C4-2B (cell line): ENCODE measurements at regions not wholly inside any gene's neighbourhood (a gene's known extent, or its start where the extent isn't known, plus 50 kb on each side); places are given as distances from the start of the nearest gene placed in this dataset.

Experiments used
- H3K27ac ChIP-seq: fragments of 450-650 bp; 2 replicates; pipeline ENCODE4 v1.5.1; 2017
- ZFX ChIP-seq: fragments of 450-650 bp; IDR thresholded peaks from 2 replicates; pipeline ENCODE4 v1.6.1; 2017
- TF ChIP-seq, protein P1 (sequence below): fragments of 450-650 bp; conservative IDR thresholded peaks from 2 replicates; pipeline ENCODE4 v1.5.1; 2017; ENCODE audit warnings: mild to moderate bottlenecking

DNA sequence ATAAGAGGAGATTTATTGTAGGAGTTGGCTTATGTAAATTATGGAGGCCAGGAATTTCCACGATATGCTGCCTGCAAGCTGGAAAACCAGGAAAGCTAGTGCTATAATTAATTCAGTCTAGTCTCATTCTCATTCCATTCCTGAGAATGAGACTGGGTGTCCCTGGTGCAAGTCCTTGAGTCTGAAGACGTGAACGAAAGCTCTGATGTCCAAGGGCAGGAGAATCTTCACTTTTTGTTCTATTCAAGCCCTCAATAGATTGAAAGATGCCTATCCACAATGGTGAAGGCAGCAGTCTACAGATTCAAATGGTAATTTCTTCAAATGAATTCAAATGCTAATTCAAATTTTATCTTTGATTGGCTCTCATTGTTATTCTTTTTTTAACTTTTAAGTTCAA, 851.1 kb upstream of the MGAT4C start:
- no peak overlapping the region for H3K27ac ChIP-seq
- TF ChIP-seq ZFX = no peak
- TF ChIP-seq, protein P1, sequence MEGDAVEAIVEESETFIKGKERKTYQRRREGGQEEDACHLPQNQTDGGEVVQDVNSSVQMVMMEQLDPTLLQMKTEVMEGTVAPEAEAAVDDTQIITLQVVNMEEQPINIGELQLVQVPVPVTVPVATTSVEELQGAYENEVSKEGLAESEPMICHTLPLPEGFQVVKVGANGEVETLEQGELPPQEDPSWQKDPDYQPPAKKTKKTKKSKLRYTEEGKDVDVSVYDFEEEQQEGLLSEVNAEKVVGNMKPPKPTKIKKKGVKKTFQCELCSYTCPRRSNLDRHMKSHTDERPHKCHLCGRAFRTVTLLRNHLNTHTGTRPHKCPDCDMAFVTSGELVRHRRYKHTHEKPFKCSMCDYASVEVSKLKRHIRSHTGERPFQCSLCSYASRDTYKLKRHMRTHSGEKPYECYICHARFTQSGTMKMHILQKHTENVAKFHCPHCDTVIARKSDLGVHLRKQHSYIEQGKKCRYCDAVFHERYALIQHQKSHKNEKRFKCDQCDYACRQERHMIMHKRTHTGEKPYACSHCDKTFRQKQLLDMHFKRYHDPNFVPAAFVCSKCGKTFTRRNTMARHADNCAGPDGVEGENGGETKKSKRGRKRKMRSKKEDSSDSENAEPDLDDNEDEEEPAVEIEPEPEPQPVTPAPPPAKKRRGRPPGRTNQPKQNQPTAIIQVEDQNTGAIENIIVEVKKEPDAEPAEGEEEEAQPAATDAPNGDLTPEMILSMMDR = no peak

DNA sequence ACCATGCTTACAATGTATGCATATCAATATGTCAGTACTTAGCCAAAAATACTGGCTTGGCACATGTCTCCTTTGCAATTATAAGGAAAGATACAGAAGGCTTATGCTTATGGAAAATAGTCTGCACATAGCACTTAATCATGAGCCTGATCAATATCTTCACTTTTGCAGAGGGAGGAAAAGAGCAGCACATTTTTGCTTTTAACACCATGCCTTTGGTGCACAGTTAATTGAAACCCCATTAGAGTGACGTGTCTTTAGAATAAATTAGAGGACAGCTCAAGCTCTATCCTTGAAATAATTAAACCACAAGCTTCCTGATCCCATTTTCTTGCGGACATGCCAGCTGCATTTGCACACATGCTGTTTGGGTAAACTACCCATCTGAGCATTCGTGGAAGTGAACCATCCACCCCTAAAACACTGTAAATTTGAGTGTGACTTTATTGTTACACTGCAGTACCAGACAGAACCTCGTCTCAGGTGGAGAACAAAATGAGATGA, 839.9 kb upstream of the MGAT4C start:
- H3K27ac ChIP-seq = no peak overlapping the region
- TF ChIP-seq, protein P1 = no peak
- no peak for TF ChIP-seq ZFX

DNA sequence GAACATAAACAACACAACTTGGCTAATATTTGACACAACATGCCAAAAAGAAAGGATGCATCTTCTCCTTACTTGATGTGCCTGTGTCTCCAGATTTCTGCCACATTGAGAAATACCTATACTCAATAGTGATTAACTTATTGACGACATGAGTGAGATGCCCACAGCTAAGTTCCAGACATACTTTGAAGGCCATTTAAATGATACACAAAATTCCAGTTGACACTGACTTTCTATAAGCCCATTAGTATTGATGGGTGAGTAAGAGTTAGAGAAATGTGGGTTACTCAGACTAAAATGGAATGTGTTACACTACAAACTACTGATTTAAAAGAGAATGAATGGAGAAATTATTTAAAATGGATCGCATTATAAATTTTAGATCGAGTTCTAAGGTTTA, 838.2 kb upstream of the MGAT4C start:
- H3K27ac ChIP-seq = no peak overlapping the region
- TF ChIP-seq ZFX = no peak
- TF ChIP-seq, protein P1 = no peak

DNA sequence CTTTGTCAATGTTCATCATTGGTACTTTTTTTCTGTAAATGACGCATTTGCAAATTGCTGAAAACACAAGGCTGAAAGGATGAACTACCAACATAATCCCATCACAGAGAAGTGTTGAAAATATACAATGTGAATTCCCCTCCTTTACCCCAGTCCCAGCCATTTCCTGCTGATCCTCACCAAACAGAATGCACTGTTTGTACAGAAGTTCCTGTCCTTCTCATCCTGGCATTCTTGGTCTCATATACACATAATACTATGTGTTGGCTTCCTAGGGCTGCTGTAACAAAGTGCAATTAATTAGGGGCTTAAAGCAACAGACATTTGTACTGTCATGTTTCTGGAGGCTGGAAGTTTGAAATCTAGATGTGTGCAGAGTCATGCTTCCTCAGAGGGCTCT, 836.2 kb upstream of the MGAT4C start:
- no peak overlapping the region for H3K27ac ChIP-seq
- no peak for TF ChIP-seq ZFX

DNA sequence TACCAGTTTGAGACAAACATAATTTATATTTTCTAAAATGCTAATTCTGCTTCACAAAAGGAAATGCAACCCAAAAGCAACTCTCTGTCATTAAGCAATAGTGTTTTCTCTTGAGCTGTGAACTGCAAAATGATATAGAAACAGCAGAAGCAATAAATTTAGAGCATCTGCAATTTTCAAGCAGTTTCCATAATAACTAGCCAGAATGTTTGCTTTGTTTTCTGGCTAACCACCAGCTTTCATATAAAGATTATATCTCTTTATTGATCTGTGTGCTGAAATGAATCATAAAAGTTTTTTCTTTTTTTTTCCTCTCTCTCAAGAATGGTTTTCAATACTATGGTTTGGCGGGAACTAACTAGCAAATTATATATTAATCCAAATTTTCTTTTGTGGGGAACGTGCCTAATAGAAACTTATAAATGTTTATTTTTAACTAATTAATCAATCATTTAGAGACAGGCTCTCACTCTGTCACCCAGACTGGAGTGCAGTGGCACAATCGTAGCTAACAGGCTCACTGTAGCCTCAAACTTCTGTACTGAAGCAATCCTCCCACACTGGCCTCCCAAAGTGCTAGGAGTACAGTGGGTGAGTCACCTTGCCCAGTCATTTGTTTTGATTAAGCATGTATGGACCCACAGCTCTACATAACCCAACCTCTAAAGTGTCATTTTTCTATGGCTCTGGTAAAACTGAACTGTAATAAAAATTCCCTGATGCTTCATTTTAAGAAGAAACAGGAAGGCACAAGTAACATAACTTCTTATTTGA, 830.1 kb upstream of the MGAT4C start:
- TF ChIP-seq, protein P1 = no peak
- no peak for TF ChIP-seq ZFX
- peak overlapping the region; percentile 40; the same call in 1 of the 2 replicates for H3K27ac ChIP-seq

DNA sequence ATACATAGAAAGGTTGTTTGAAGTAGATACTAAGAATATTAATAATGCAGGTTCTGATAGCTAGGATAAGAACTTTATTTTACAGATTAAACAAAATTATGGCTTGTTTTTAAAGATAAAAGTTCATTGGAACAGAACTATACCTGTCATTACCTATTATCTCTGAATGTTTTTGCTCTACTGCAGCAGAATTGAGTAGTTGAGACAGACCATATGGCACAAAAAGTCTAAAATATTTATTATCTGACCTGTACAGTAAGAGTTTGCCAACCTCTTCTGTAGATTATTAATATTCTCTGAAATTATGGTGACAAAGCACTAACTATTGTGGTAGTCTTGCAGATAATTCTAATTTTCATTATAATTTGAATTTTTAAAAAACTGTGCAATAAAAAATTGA, 829.1 kb upstream of the MGAT4C start:
- H3K27ac ChIP-seq = no peak overlapping the region
- TF ChIP-seq, protein P1 = no peak
- TF ChIP-seq ZFX = no peak

DNA sequence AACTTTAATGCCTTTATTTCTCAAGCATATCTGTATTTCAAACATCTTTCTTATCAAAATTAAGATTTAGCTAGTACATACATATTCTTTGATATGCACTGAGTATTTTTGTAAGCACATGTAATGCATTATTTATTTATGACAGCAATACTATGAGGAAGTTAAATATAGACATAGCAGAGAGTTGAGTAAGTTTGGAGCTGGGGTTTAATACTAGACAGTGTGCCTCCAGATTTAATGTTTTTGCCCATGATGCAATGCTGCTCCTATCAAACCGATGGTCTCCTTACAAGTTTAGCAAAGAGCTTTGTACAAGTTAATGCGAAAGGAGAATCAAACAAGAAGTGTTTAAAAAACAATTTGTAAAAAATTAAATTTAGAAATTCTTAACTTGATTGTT, 826.6 kb upstream of the MGAT4C start:
- TF ChIP-seq, protein P1 = no peak
- no peak for TF ChIP-seq ZFX
- no peak overlapping the region for H3K27ac ChIP-seq

DNA sequence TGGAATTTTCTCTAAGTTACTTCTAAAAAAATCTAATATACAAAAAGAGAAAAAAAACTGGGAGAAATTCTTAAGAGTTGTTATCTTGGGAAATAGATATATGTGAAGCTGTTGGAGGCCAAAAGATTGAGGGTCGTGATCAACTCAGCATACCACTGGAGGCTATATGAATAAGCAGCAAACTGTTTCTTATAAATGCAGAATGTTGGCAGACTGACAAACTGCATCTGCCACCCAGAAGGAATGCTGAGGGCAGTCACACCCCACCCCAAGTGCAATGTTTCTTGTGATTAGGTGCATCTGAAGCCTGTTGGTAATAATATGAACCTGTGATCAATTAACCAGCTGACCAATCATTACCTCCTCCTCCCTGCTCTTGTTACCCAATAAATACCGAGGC, 818.6 kb upstream of the MGAT4C start:
- TF ChIP-seq, protein P1 = no peak
- no peak for TF ChIP-seq ZFX
- no peak overlapping the region for H3K27ac ChIP-seq
